ENCODE measurements at regions not wholly inside any gene's neighbourhood (a gene's known extent, or its start where the extent isn't known, plus 50 kb on each side); places are given as distances from the start of the nearest gene placed in this dataset.
"Not testable (repeated sequence)": the region's sequence is repeated elsewhere in the genome, so short reads cannot be mapped to it uniquely, and the experiment has no call there.

DNA sequence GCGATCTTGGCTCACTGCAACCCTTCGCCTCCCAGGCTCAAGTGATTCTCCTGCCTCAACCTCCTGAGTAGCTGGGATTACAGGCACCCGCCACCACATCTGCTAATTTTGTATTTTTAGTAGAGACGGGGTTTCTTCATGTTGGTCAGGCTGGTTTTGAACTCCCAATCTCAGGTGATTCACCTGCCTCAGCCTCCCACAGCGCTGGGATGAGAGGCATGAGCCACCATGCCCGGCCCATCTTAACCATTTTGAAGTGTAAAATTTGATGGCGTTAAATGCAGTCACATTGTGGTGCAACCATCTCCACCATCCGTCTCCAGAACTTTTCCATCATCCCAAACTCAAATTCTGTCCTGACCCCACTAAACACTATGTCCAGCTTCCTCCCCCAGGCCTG, 61.8 kb upstream of the METTL9 start:
- H3K4me3 Mint-ChIP-seq; H3K9me3 Mint-ChIP-seq; H3K27ac Mint-ChIP-seq; H3K36me3 Mint-ChIP-seq (ENCODE audit: low read depth); H3K27me3 Mint-ChIP-seq (ENCODE audit: low read depth): not testable (repeated sequence)
- peaks cover 21% of the 10 kb centered on the region for H3K4me1 Mint-ChIP-seq (ENCODE audit: low read depth)

GRCh38 chr16:21539107-21539618, 60.2 kb upstream of the METTL9 start:
- not testable (repeated sequence) for H3K36me3 Mint-ChIP-seq (ENCODE audit: low read depth); H3K27ac Mint-ChIP-seq; H3K4me3 Mint-ChIP-seq; H3K27me3 Mint-ChIP-seq (ENCODE audit: low read depth); H3K9me3 Mint-ChIP-seq
- peaks cover 24% of the 10 kb centered on the region for H3K4me1 Mint-ChIP-seq (ENCODE audit: low read depth)

- H3K27ac Mint-ChIP-seq = peak overlapping the region; percentile 84
- peaks cover 24% of the 10 kb centered on the region for H3K4me1 Mint-ChIP-seq (ENCODE audit: low read depth)
- not testable (repeated sequence) for H3K36me3 Mint-ChIP-seq (ENCODE audit: low read depth); H3K27me3 Mint-ChIP-seq (ENCODE audit: low read depth); H3K9me3 Mint-ChIP-seq
- H3K4me3 Mint-ChIP-seq = peak overlapping the region; percentile 62
Measured at GRCh38 chr16:21540770-21541433, 58.5 kb upstream of the METTL9 start.

DNA sequence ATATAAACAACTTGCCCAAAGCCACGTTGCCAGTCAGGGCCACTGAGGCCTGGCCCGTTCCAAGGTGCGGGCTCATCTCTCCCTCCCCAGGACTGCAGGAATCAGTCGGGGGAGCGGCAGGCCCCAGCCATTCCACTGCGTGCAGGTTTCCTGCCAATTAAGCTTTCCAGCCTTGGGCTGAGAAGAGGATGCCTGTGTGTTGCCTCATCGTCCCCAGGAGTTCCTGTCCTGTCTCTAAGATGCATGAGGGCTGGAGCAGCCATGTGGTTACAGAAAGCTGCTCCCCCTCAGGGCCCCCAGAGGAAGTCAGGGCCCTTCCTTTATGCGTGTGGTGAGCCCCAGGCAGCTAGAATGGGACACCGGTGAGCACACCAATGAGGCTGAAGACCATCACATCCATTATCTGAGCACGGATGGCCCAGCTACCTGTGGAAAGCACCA, 57.7 kb upstream of the METTL9 start:
- H3K4me3 Mint-ChIP-seq; H3K27me3 Mint-ChIP-seq (ENCODE audit: low read depth); H3K9me3 Mint-ChIP-seq; H3K36me3 Mint-ChIP-seq (ENCODE audit: low read depth): not testable (repeated sequence)
- H3K4me1 Mint-ChIP-seq (ENCODE audit: low read depth) = peaks cover 24% of the 10 kb centered on the region
- peak overlapping the region; percentile 84 for H3K27ac Mint-ChIP-seq

GRCh38 chr16:21542075-21542474, 57.3 kb upstream of the METTL9 start:
- H3K27me3 Mint-ChIP-seq (ENCODE audit: low read depth); H3K27ac Mint-ChIP-seq; H3K9me3 Mint-ChIP-seq; H3K36me3 Mint-ChIP-seq (ENCODE audit: low read depth): not testable (repeated sequence)
- H3K4me3 Mint-ChIP-seq = peak overlapping the region; percentile 28
- peaks cover 24% of the 10 kb centered on the region for H3K4me1 Mint-ChIP-seq (ENCODE audit: low read depth)

- H3K27ac Mint-ChIP-seq; H3K4me3 Mint-ChIP-seq; H3K9me3 Mint-ChIP-seq; H3K36me3 Mint-ChIP-seq (ENCODE audit: low read depth); H3K27me3 Mint-ChIP-seq (ENCODE audit: low read depth): not testable (repeated sequence)
- H3K4me1 Mint-ChIP-seq (ENCODE audit: low read depth) = peaks cover 24% of the 10 kb centered on the region
Measured at GRCh38 chr16:21542491-21543124, 56.8 kb upstream of the METTL9 start.

- not testable (repeated sequence) for H3K36me3 Mint-ChIP-seq (ENCODE audit: low read depth); H3K27me3 Mint-ChIP-seq (ENCODE audit: low read depth); H3K4me3 Mint-ChIP-seq; H3K9me3 Mint-ChIP-seq
- Mint-ChIP-seq H3K27ac (peak overlapping the region; percentile 34), H3K4me1 (ENCODE audit: low read depth) (peaks cover 24% of the 10 kb centered on the region)
Measured at GRCh38 chr16:21543151-21543836, 56.1 kb upstream of the METTL9 start.

GRCh38 chr16:21545664-21546326, 53.6 kb upstream of the METTL9 start:
- peaks cover 14% of the 10 kb centered on the region for H3K4me1 Mint-ChIP-seq (ENCODE audit: low read depth)
- H3K27me3 Mint-ChIP-seq (ENCODE audit: low read depth); H3K36me3 Mint-ChIP-seq (ENCODE audit: low read depth); H3K9me3 Mint-ChIP-seq; H3K4me3 Mint-ChIP-seq; H3K27ac Mint-ChIP-seq: not testable (repeated sequence)

DNA sequence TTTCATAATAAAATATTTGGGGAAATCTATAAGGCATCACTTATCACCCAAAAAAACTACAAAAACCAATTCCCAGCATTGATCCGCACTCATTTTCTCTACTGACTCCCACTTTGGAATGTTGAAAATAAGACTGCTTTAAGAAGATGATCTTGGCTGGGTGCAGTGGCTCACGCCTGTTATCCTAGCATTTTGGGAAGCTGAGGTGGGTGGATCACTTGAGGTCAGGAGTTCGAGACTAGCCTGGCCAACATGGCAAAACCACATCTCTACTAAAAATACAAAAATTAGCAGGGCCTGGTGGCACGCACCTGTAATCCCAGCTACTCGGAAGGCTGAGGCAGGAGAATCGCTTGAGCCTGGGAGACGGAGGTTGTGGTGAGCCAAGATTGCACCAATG, 50.0 kb upstream of the METTL9 start:
- H3K9me3 Mint-ChIP-seq; H3K4me3 Mint-ChIP-seq; H3K36me3 Mint-ChIP-seq (ENCODE audit: low read depth); H3K4me1 Mint-ChIP-seq (ENCODE audit: low read depth); H3K27me3 Mint-ChIP-seq (ENCODE audit: low read depth); H3K27ac Mint-ChIP-seq: not testable (repeated sequence)
